GM23338 (cell line): ENCODE measurements at regions not wholly inside any gene's neighbourhood (a gene's known extent, or its start where the extent isn't known, plus 50 kb on each side); places are given as distances from the start of the nearest gene placed in this dataset.

Source experiments
- EZH2 ChIP-seq: fragments of 200-600 bp; sonication (generic); IDR thresholded peaks from one replicate; pipeline ENCODE4 v1.8.0; 2017; ENCODE audit warnings: antibody characterized with exemption, mild to moderate bottlenecking, low read depth; ENCODE audit not compliant: unreplicated experiment
- JUNB ChIP-seq: IDR thresholded peaks from one replicate; pipeline ENCODE4 v1.6.1; 2016; ENCODE audit warnings: antibody characterized with exemption; ENCODE audit not compliant: unreplicated experiment
- TF ChIP-seq, protein P1 (sequence below), 2 experiments: fragments of 200-600 bp in 1 of 2; sonication (generic) in 1 of 2; conservative IDR thresholded peaks; 2 replicates each; pipeline versions ENCODE4 v1.5.1 to v1.6.1; 2016 to 2017; ENCODE audit warnings: antibody characterized with exemption in 2 of 2, low read depth in 2 of 2, mild to moderate bottlenecking in 2 of 2, moderate library complexity in 1 of 2

DNA sequence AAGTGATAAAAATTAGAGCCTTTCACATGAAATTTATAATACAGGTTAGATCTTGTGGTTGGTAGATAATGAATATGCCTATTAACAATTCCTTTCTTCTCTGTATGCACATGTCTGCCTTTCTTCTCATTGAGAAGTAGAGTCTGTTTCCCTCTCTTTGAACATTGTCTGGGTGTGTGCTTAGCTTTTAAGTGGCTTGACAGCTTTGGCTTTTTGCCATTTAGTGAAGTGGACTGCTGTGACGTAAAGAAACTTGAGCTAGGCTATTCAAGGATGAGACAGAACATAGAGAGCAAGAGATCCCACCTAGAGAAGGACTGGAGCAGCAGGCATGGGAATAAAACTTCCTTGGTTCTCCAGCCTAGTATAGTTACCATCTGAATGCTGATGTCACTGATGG lies 996.7 kb upstream of the CELF2 start:
- TF ChIP-seq, protein P1, sequence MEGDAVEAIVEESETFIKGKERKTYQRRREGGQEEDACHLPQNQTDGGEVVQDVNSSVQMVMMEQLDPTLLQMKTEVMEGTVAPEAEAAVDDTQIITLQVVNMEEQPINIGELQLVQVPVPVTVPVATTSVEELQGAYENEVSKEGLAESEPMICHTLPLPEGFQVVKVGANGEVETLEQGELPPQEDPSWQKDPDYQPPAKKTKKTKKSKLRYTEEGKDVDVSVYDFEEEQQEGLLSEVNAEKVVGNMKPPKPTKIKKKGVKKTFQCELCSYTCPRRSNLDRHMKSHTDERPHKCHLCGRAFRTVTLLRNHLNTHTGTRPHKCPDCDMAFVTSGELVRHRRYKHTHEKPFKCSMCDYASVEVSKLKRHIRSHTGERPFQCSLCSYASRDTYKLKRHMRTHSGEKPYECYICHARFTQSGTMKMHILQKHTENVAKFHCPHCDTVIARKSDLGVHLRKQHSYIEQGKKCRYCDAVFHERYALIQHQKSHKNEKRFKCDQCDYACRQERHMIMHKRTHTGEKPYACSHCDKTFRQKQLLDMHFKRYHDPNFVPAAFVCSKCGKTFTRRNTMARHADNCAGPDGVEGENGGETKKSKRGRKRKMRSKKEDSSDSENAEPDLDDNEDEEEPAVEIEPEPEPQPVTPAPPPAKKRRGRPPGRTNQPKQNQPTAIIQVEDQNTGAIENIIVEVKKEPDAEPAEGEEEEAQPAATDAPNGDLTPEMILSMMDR (conservative IDR thresholded peaks at IDR 0.05; ENCODE audit: low read depth in 2 of 2), result no peak
- no peak for TF ChIP-seq EZH2
- TF ChIP-seq JUNB, result no peak
